ENCODE measurements at regions not wholly inside any gene's neighbourhood (a gene's known extent, or its start where the extent isn't known, plus 50 kb on each side); places are given as distances from the start of the nearest gene placed in this dataset.

DNA sequence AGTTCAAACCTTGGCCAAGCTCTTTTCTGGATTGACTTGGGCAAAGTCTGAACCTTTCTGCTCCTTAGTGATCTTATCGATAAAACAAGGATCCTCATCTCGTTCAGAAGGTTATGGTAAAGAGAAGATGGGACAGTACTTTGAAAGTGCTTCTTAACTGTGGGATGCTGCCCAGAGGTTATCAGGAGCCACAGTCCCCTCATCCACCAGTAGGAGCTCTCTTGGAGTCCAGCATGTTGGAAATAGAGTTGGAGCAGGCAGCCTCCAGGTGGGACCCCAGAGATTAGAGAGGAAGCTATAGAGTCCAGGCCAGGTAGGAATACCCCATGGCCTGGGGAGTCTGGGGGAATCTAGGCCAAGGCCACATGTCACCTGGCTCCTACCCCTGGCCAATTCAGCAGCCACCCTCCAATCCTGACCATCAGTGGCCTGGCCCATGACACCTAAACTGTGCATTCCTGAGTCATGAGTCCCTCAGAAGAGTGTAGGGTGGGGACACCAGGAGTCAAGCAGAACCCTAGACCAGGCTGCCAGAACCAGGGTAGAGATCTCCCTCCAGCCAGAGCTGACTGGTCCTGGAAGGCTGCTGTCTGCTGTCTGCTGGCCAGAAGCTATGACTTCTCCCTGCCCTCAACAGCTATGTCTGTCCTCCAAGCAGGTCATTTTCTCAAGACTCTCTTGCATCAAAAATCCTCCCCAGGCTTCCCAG, 144.3 kb downstream of the AIPL1 start:
- TF ChIP-seq CTCF (conservative IDR thresholded peaks at IDR 0.05; ENCODE audit: low read length) (no peak), EZH2phosphoT487 (IDR thresholded peaks at IDR 0.05; ENCODE audit: borderline replicate concordance) (no peak)
